Endothelial cell of umbilical vein (primary cell): ENCODE measurements at regions not wholly inside any gene's neighbourhood (a gene's known extent, or its start where the extent isn't known, plus 50 kb on each side); places are given as distances from the start of the nearest gene placed in this dataset.

Experiments
- CTCF ChIP-seq, 2 donors: IDR thresholded peaks; 1 replicate in 1 of 2; 2 replicates in 1 of 2; pipeline ENCODE4 v1.5.1; 2011; ENCODE audit warnings: low read length in 2 of 2, mild to moderate bottlenecking in 2 of 2, moderate library complexity in 2 of 2, control low read depth in 1 of 2, inconsistent platforms in 1 of 2, low read depth in 1 of 2; ENCODE audit not compliant: insufficient read depth in 1 of 2; ENCODE audit errors: extremely low read depth in 1 of 2
- EZH2 ChIP-seq: IDR thresholded peaks from 2 replicates; pipeline ENCODE4 v1.6.1; 2012; ENCODE audit warnings: borderline replicate concordance, low read depth, mild to moderate bottlenecking, moderate library complexity, low read length, inconsistent platforms; ENCODE audit not compliant: severe bottlenecking
- FOS ChIP-seq: IDR thresholded peaks from 2 replicates; pipeline ENCODE4 v1.6.1; 2011; ENCODE audit warnings: mild to moderate bottlenecking, low read length, moderate library complexity, borderline replicate concordance; ENCODE audit not compliant: insufficient read depth
- GATA2 ChIP-seq: IDR thresholded peaks from 2 replicates; pipeline ENCODE4 v1.7.0; 2011; ENCODE audit warnings: low read depth, mild to moderate bottlenecking, moderate library complexity, mixed read lengths, low read length; ENCODE audit not compliant: insufficient read length, insufficient read depth
- JUN ChIP-seq: IDR thresholded peaks from 2 replicates; pipeline ENCODE4 v1.6.1; 2011; ENCODE audit warnings: borderline replicate concordance, low read depth; ENCODE audit not compliant: insufficient read length, insufficient read depth
- MAX ChIP-seq: IDR thresholded peaks from 2 replicates; pipeline ENCODE4 v1.6.1; 2011; ENCODE audit not compliant: insufficient read depth, insufficient read length
- MYC ChIP-seq: IDR thresholded peaks from one replicate; pipeline ENCODE4 v1.6.1; 2011; ENCODE audit warnings: mild to moderate bottlenecking, low read depth, low read length
- POLR2A ChIP-seq: IDR thresholded peaks from 2 replicates; pipeline ENCODE4 v1.6.1; 2012; ENCODE audit warnings: low read depth, mild to moderate bottlenecking, control low read depth, low read length
- POLR2AphosphoS5 ChIP-seq: IDR thresholded peaks from 2 replicates; pipeline ENCODE4 v1.6.1; 2012; ENCODE audit warnings: low read depth, mild to moderate bottlenecking, control low read depth, low read length, moderate library complexity; ENCODE audit not compliant: insufficient read depth

GRCh38 chr3:65077124-65077523 is 389.3 kb upstream of the ADAMTS9 start:
- TF ChIP-seq CTCF (IDR thresholded peaks at IDR 0.05; ENCODE audit: extremely low read depth in 1 of 2, insufficient read depth in 1 of 2, low read depth in 1 of 2, low read length in 2 of 2), result no peak
- TF ChIP-seq JUN, result no peak
- TF ChIP-seq POLR2A, result no peak
- TF ChIP-seq FOS, result no peak
- TF ChIP-seq POLR2AphosphoS5, result no peak
- no peak for TF ChIP-seq MAX
- TF ChIP-seq EZH2, result no peak
- TF ChIP-seq MYC, result no peak
- no peak for TF ChIP-seq GATA2
